GM18517 (cell line): ENCODE measurements at regions not wholly inside any gene's neighbourhood (a gene's known extent, or its start where the extent isn't known, plus 50 kb on each side); places are given as distances from the start of the nearest gene placed in this dataset.
"Not testable (repeated sequence)": the region's sequence is repeated elsewhere in the genome, so short reads cannot be mapped to it uniquely, and the experiment has no call there.

Experiments
- ATAC-seq: cut with Tn5 transposase; IDR thresholded peaks from one replicate; pipeline ENCODE4 v1.9.1; 2021; ENCODE audit warnings: mild to moderate bottlenecking, moderate library complexity; ENCODE audit not compliant: unreplicated experiment

DNA sequence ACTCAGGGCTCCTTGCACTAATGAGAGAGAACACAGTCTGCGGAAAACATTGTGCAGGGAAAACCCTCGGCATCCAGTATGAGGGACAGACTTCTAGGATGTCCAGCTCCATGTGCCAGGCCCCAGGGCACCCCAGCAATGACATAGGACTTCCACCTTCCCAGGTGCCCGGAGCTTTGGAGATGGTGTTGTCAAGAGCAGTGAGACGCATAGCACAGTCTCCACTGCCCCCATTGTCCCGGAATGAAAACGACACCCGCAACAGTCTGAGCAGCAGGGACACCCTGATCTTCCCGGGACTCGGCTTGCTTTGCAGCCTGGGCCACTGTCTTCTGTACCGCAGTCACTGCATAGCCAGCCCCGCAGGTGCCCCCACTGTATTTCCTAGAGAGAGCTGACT is 339.2 kb upstream of the ADARB2 start:
- no peak for ATAC-seq

GRCh38 chr10:2067015-2067414 is 329.7 kb upstream of the ADARB2 start:
- ATAC-seq, result no peak

- ATAC-seq, result no peak
Observed at GRCh38 chr10:2054728-2055127, 317.4 kb upstream of the ADARB2 start.

- ATAC-seq, result no peak
Observed at GRCh38 chr10:2053805-2054204, 316.5 kb upstream of the ADARB2 start.

GRCh38 chr10:2051108-2051507 is 313.8 kb upstream of the ADARB2 start:
- ATAC-seq, result no peak

DNA sequence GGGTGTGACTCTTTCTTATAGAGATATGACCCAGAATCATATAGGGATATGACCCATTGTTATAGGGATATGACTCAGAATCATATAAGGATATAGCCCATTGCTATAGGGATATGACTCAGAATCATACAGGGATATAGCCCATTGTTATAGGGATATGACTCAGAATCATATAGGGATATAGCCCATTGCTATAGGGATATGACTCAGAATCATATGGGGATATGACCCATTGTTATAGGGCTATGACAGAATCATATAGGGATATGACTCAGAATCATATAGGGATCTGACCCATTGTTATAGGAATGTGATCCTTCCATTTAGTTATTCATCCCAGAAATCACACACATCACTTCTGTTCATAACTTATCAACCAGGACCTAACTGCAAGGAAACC is 312.2 kb upstream of the ADARB2 start:
- no peak for ATAC-seq

GRCh38 chr10:2048337-2048973 is 311.1 kb upstream of the ADARB2 start:
- ATAC-seq, result no peak

- no peak for ATAC-seq
Observed at GRCh38 chr10:2047679-2048078, 310.4 kb upstream of the ADARB2 start.

DNA sequence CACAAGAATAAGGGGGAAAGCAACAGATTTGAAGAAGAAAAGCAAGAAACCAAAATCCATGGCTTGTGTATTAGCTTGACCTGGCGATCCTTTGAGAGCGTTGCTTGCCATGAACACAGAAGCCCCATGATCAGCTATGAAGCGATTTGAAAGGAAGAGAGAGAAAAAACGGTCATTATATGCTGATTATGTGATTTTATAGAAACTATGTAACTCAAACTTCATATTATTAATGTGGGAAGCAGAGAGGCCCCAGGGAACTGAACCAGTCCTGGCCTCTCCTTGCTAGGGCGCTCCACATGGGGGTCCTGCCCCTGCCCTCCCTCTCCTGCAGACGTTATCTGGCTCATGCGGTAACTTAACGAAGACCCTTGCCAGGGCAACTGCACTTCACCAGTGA is 306.1 kb upstream of the ADARB2 start:
- ATAC-seq, result no peak

DNA sequence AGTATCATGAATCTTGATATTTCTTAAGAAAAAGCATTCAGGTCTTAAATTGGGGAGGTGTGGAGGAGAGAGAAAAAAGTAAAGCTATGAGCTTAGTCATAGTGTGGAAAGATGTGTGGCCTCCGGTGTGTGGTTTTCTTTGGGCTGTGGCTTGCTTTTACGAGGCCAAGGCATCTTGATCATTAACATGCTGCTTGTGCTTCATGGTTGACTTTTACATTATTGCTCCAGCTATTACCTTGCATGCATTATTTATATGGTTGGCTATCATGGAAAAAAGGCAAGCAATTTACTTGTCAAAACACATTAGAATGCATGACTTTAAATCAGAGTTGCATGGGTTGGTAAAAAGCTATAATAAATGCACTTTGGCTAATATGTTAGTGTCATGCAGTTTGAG is 300.7 kb upstream of the ADARB2 start:
- ATAC-seq, result no peak

- ATAC-seq, result no peak
Observed at GRCh38 chr10:2037246-2037645, 299.9 kb upstream of the ADARB2 start.

- no peak for ATAC-seq
Observed at GRCh38 chr10:2036209-2036608, 298.9 kb upstream of the ADARB2 start.

DNA sequence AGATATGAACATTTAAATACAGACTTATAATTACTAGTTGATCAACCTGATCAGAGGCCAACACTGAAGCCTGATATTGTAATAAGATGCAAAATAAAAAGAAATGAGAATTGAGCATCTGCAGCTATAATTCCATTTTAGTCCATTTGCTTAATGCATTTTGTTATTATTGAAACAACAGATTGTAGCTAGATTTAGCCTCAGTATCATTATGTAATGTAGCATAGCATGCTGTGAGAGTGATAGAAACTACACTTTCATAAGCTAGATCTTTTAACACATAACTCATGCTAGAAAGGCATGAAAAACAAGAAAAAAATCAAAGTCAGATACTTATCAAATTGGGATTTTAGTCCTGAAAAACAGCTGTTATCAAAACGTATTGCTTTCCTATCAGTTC is 292.7 kb upstream of the ADARB2 start:
- ATAC-seq, result no peak

- ATAC-seq, result no peak
Observed at GRCh38 chr10:2026936-2027335, 289.6 kb upstream of the ADARB2 start.

- not testable (repeated sequence) for ATAC-seq
Observed at GRCh38 chr10:2024750-2025149, 287.4 kb upstream of the ADARB2 start.

- no peak for ATAC-seq
Observed at GRCh38 chr10:2023687-2024086, 286.4 kb upstream of the ADARB2 start.

DNA sequence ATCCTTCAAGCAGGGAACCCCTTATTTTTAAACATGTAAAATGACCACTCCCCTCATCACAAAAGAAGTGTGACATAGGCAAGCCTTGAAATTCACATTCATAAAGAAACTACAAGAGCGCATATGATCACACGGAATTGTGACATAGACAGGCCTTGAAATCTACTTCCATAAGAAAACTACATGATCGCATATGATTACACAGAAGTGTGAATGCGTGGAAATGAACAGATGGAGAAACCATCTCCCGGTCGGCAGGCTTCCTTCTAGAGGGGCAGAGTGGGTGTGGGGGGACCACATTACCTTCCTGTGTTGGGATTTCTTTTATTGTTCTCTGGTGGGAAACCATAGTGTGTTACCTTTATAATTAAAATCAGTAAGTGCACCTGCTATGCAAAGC is 285.1 kb upstream of the ADARB2 start:
- no peak for ATAC-seq

GRCh38 chr10:2020836-2021235 is 283.5 kb upstream of the ADARB2 start:
- no peak for ATAC-seq

- ATAC-seq, result no peak
Observed at GRCh38 chr10:2019803-2020202, 282.5 kb upstream of the ADARB2 start.

- no peak for ATAC-seq
Observed at GRCh38 chr10:2019281-2019680, 282.0 kb upstream of the ADARB2 start.

GRCh38 chr10:2014541-2014940 is 277.2 kb upstream of the ADARB2 start:
- no peak for ATAC-seq

- no peak for ATAC-seq
Observed at GRCh38 chr10:2012209-2012608, 274.9 kb upstream of the ADARB2 start.

- ATAC-seq, result no peak
Observed at GRCh38 chr10:2011106-2011716, 273.9 kb upstream of the ADARB2 start.
